ENCODE measurements at regions not wholly inside any gene's neighbourhood (a gene's known extent, or its start where the extent isn't known, plus 50 kb on each side); places are given as distances from the start of the nearest gene placed in this dataset.

DNA sequence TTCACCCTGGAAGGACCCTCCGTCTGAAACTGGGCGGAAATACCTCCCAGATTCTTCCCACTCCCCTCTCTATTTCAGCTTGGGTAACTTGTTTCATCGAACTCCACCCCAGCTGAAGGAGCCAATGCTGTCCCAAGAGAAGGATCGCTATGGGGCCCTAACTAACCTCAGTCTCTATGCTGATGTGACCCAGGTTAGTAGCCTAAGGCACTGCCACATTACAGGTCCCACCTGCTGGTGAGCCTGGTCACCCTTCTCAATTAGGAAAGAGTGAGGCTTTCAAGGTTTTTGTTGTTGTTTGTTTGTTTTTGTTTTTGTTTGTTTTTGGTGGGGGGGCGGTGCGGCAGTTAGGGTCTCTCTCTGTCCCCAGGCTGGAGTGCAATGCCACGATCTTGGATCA lies 168.4 kb downstream of the OR2B2 start:
- no peak overlapping the region for H3K56ac ChIP-seq (ENCODE audit: extremely low read depth, insufficient read depth, low read length)
- no peak overlapping the region for H2AK5ac ChIP-seq (ENCODE audit: low read depth, low read length)
- no peak overlapping the region for H3K18ac ChIP-seq (ENCODE audit: low read depth, low read length)
- no peak overlapping the region for H4K8ac ChIP-seq (ENCODE audit: low read depth in 2 of 2, low read length in 2 of 2)
- TF ChIP-seq MAZ (IDR thresholded peaks at IDR 0.05; ENCODE audit: borderline replicate concordance, low read depth, low read length) (no peak), MXI1 (IDR thresholded peaks at IDR 0.05; ENCODE audit: borderline replicate concordance, low read depth, low read length) (no peak), USF2 (IDR thresholded peaks at IDR 0.05; ENCODE audit: low read depth, low read length) (no peak), POLR2A (IDR thresholded peaks at IDR 0.05; ENCODE audit: low read depth, low read length) (no peak), MAFK (IDR thresholded peaks at IDR 0.05; ENCODE audit: low read depth, low read length) (no peak), RFX5 (IDR thresholded peaks at IDR 0.05; ENCODE audit: low read depth, low read length) (no peak), RAD21 (IDR thresholded peaks at IDR 0.05; ENCODE audit: low read length) (no peak), NFE2L2 (IDR thresholded peaks at IDR 0.05; ENCODE audit: low read depth, low read length) (no peak), CHD1 (IDR thresholded peaks at IDR 0.05; ENCODE audit: low read depth, low read length) (no peak), RCOR1 (IDR thresholded peaks at IDR 0.05; ENCODE audit: insufficient replicate concordance, low read length) (no peak), SMC3 (IDR thresholded peaks at IDR 0.05; ENCODE audit: low read depth, low read length) (no peak), BHLHE40 (IDR thresholded peaks at IDR 0.05; ENCODE audit: low read depth, low read length) (no peak), FOS (IDR thresholded peaks at IDR 0.05; ENCODE audit: low read depth, low read length) (no peak), CEBPB (IDR thresholded peaks at IDR 0.05; ENCODE audit: low read depth, low read length) (no peak)
- TF ChIP-seq, protein P1, sequence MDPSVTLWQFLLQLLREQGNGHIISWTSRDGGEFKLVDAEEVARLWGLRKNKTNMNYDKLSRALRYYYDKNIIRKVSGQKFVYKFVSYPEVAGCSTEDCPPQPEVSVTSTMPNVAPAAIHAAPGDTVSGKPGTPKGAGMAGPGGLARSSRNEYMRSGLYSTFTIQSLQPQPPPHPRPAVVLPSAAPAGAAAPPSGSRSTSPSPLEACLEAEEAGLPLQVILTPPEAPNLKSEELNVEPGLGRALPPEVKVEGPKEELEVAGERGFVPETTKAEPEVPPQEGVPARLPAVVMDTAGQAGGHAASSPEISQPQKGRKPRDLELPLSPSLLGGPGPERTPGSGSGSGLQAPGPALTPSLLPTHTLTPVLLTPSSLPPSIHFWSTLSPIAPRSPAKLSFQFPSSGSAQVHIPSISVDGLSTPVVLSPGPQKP (IDR thresholded peaks at IDR 0.05; ENCODE audit: borderline replicate concordance, low read depth, low read length): no peak
- TF ChIP-seq, protein P2, sequence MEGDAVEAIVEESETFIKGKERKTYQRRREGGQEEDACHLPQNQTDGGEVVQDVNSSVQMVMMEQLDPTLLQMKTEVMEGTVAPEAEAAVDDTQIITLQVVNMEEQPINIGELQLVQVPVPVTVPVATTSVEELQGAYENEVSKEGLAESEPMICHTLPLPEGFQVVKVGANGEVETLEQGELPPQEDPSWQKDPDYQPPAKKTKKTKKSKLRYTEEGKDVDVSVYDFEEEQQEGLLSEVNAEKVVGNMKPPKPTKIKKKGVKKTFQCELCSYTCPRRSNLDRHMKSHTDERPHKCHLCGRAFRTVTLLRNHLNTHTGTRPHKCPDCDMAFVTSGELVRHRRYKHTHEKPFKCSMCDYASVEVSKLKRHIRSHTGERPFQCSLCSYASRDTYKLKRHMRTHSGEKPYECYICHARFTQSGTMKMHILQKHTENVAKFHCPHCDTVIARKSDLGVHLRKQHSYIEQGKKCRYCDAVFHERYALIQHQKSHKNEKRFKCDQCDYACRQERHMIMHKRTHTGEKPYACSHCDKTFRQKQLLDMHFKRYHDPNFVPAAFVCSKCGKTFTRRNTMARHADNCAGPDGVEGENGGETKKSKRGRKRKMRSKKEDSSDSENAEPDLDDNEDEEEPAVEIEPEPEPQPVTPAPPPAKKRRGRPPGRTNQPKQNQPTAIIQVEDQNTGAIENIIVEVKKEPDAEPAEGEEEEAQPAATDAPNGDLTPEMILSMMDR (conservative IDR thresholded peaks at IDR 0.05; ENCODE audit: low read depth, low read length): no peak
- intact Hi-C loops (cut with micrococcal nuclease): no loop called here
- H3K36me3 ChIP-seq (ENCODE audit: control insufficient read depth, insufficient read depth, low read length): no peaks in the 10 kb centered on the region
- no peak overlapping the region for H3K9ac ChIP-seq (ENCODE audit: low read depth, low read length)
- POLR2A ChIA-PET (ENCODE audit: unreplicated experiment): no interaction called here
- no peak overlapping the region for H3K4ac ChIP-seq (ENCODE audit: low read depth, low read length)
- H2BK15ac ChIP-seq (ENCODE audit: low read depth, low read length): no peak overlapping the region
- no peak overlapping the region for H4K91ac ChIP-seq (ENCODE audit: insufficient read depth, low read depth, low read length)
- BruUV-seq (replicated peaks): no TSS peak
- H3K4me2 ChIP-seq (ENCODE audit: low read depth, low read length): no peak overlapping the region
- H3K27me3 ChIP-seq (ENCODE audit: control insufficient read depth, insufficient read depth, low read length): no peaks in the 10 kb centered on the region; the same call in 1 of the 2 replicates
- H2AK9ac ChIP-seq (replicated peaks; ENCODE audit: low read depth, low read length, poor library complexity): no peak overlapping the region
- no peak overlapping the region for H3K23ac ChIP-seq (ENCODE audit: low read depth, low read length)
- ATAC-seq (ENCODE audit: low read depth) (no peak), DNase-seq (no peak)
- dilution Hi-C loops (cut with HindIII; ENCODE audit: low sequenced_read_pairs, unreplicated experiment): no loop called here
- no peaks in the 10 kb centered on the region for H4K20me1 ChIP-seq (ENCODE audit: insufficient read depth, low read length)
- H4K5ac ChIP-seq (ENCODE audit: low read depth, low read length): no peak overlapping the region
- in situ Hi-C loops (cut with MboI; ENCODE audit: low sequenced_read_pairs): no loop called here
- no peaks in the 10 kb centered on the region for H3K9me1 ChIP-seq (ENCODE audit: insufficient read depth, low read length)
- CTCF ChIA-PET: interaction anchor here (3.6 kb wide), 1 partner anchor 8 kb away, joined by 22 read pairs; no protein-coding TSS in a partner anchor
- H2AFZ ChIP-seq (replicated peaks; ENCODE audit: low read length, poor library complexity): no peak overlapping the region
- WGBS, 2 experiments (ENCODE audit: extremely low coverage in 2 of 2, insufficient read length in 1 of 2): 0% methylated on average over 2 of the region's 7 CpGs; no CpG with 5 or more reads in 1 of the 2 experiments
- H3K79me1 ChIP-seq (ENCODE audit: low read depth in 1 of 2, low read length in 2 of 2): no peaks in the 10 kb centered on the region
- H3K27ac ChIP-seq (ENCODE audit: insufficient read depth, low read length): no peak overlapping the region
- H2BK20ac ChIP-seq (ENCODE audit: low read depth, low read length): no peak overlapping the region
- H3K9me3 ChIP-seq (ENCODE audit: control insufficient read depth, insufficient read depth, low read length): no peaks in the 10 kb centered on the region
- no peak overlapping the region for H3K4me3 ChIP-seq (ENCODE audit: insufficient read depth, low read depth, low read length)
- H3K14ac ChIP-seq (replicated peaks; ENCODE audit: low read depth, low read length): no peak overlapping the region
- no peak overlapping the region for H2BK5ac ChIP-seq (ENCODE audit: low read depth, low read length, poor library complexity, severe bottlenecking)
- H2BK120ac ChIP-seq (ENCODE audit: low read depth, low read length): no peak overlapping the region
- no peaks in the 10 kb centered on the region for H3K4me1 ChIP-seq (ENCODE audit: control insufficient read depth, insufficient read depth, low read length)

Measured in IMR-90 (cell line).